ENCODE measurements at regions not wholly inside any gene's neighbourhood (a gene's known extent, or its start where the extent isn't known, plus 50 kb on each side); places are given as distances from the start of the nearest gene placed in this dataset.

- TF ChIP-seq, protein P1, sequence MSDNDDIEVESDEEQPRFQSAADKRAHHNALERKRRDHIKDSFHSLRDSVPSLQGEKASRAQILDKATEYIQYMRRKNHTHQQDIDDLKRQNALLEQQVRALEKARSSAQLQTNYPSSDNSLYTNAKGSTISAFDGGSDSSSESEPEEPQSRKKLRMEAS (IDR thresholded peaks at IDR 0.05; ENCODE audit: low read depth, low read length), result no peak
- no peak for TF ChIP-seq RCOR1 (conservative IDR thresholded peaks at IDR 0.05; ENCODE audit: low read depth, low read length)
- TF ChIP-seq ASH2L (IDR thresholded peaks at IDR 0.05; ENCODE audit: borderline replicate concordance, low read depth), result no peak
- TF ChIP-seq PKNOX1 (IDR thresholded peaks at IDR 0.05), result no peak
- TF ChIP-seq, protein P2, sequence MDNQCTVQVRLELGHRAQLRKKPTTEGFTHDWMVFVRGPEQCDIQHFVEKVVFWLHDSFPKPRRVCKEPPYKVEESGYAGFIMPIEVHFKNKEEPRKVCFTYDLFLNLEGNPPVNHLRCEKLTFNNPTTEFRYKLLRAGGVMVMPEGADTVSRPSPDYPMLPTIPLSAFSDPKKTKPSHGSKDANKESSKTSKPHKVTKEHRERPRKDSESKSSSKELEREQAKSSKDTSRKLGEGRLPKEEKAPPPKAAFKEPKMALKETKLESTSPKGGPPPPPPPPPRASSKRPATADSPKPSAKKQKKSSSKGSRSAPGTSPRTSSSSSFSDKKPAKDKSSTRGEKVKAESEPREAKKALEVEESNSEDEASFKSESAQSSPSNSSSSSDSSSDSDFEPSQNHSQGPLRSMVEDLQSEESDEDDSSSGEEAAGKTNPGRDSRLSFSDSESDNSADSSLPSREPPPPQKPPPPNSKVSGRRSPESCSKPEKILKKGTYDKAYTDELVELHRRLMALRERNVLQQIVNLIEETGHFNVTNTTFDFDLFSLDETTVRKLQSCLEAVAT (IDR thresholded peaks at IDR 0.05), result no peak
- TF ChIP-seq KDM1A (IDR thresholded peaks at IDR 0.05; ENCODE audit: borderline replicate concordance), result no peak
- no peak for TF ChIP-seq STAT1 (conservative IDR thresholded peaks at IDR 0.05)
- TF ChIP-seq SPI1 (IDR thresholded peaks at IDR 0.05; ENCODE audit: borderline replicate concordance, insufficient read depth, low read depth, low read length), result no peak
Observed at GRCh38 chr10:125266541-125266940, 106.2 kb upstream of the CTBP2 start (continued).

- Histone ChIP-seq H3K79me2 (ENCODE audit: control insufficient read depth, insufficient read depth, low read length) (no peaks in the 10 kb centered on the region), H3K9me3 (replicated peaks; ENCODE audit: control insufficient read depth, insufficient read depth, low read length) (no peaks in the 10 kb centered on the region; the same call in 2 of the 3 replicates), H3K27me3 (replicated peaks in 1 of 2; ENCODE audit: control insufficient read depth in 2 of 2, insufficient read depth in 2 of 2, low read length in 1 of 2) (peaks cover 0 to 3% of the 10 kb centered on the region in 2 experiments; a peak in 1 of 4 replicates), H3K4me1 (ENCODE audit: control insufficient read depth, insufficient read depth, low read length) (no peaks in the 10 kb centered on the region), H3K4me3 (no peak overlapping the region), H4K20me1 (ENCODE audit: control insufficient read depth, insufficient read depth) (no peaks in the 10 kb centered on the region; the same call in 1 of the 2 replicates), H3K9ac (ENCODE audit: control insufficient read depth, insufficient read depth, low read length) (no peak overlapping the region), H3K27ac (ENCODE audit: control insufficient read depth, insufficient read depth) (no peak overlapping the region), H2AFZ (ENCODE audit: control insufficient read depth, low read depth, low read length) (no peak overlapping the region), H3K4me2 (ENCODE audit: control insufficient read depth, insufficient read depth) (no peak overlapping the region), H3K36me3 (ENCODE audit: control insufficient read depth in 2 of 2, insufficient read depth in 2 of 2, low read length in 1 of 2) (no peaks in the 10 kb centered on the region)
- ATAC-seq (no peak), DNase-seq (ENCODE audit: low read depth, low spot score) (no peak), FAIRE-seq (no peak)
- in situ Hi-C loops (cut with MboI) (no loop called here), intact Hi-C loops (cut with micrococcal nuclease; ENCODE audit: unreplicated experiment) (no loop called here)
- ChIA-PET POLR2A (interaction anchor here (0.6 kb wide), 1 partner anchor 11 kb away, joined by 5 read pairs; no protein-coding TSS in a partner anchor), RAD21 (ENCODE audit: unreplicated experiment) (no interaction called here), CTCF (no interaction called here), SMC1A (ENCODE audit: uncharacterized antibody, unreplicated experiment) (no interaction called here)
- no TSS peak for BruUV-seq (replicated peaks)
- TF ChIP-seq BCL11A (IDR thresholded peaks at IDR 0.05; ENCODE audit: low read depth, low read length) (no peak), PAX5 (IDR thresholded peaks at IDR 0.05; ENCODE audit: borderline replicate concordance, low read depth, low read length) (no peak), KAT2A (conservative IDR thresholded peaks at IDR 0.05; ENCODE audit: control insufficient read depth, low read depth, low read length) (no peak), CTCF (IDR thresholded peaks at IDR 0.05 in 2 of 3, conservative IDR thresholded peaks at IDR 0.05 in 1 of 3; ENCODE audit: control insufficient read depth in 2 of 3, extremely low read depth in 1 of 3, insufficient read depth in 1 of 3, low read depth in 3 of 3, low read length in 3 of 3) (no peak), SMAD5 (IDR thresholded peaks at IDR 0.05; ENCODE audit: low read depth) (no peak), SIN3A (IDR thresholded peaks at IDR 0.05; ENCODE audit: low read depth, low read length) (no peak), STAT1 (conservative IDR thresholded peaks at IDR 0.05) (no peak)
- TF ChIP-seq, protein P2 (IDR thresholded peaks at IDR 0.05), result no peak
- 42% methylated on average over 5 of the region's 6 CpGs for WGBS (ENCODE audit: insufficient coverage, insufficient replicate concordance, low lambda C conversion rate, missing lambda C conversion rate)
Observed at GRCh38 chr10:125265579-125265955, 105.2 kb upstream of the CTBP2 start.
